ENCODE measurements at regions not wholly inside any gene's neighbourhood (a gene's known extent, or its start where the extent isn't known, plus 50 kb on each side); places are given as distances from the start of the nearest gene placed in this dataset.
"Not testable (repeated sequence)": the region's sequence is repeated elsewhere in the genome, so short reads cannot be mapped to it uniquely, and the experiment has no call there.

- not testable (repeated sequence) for H3K4me1 Mint-ChIP-seq; H3K4me3 Mint-ChIP-seq; H3K9me3 Mint-ChIP-seq; ATAC-seq; H3K36me3 Mint-ChIP-seq (ENCODE audit: low read depth); H3K27me3 Mint-ChIP-seq; H3K27ac Mint-ChIP-seq; DNase-seq
These were observed 79.2 kb upstream of the ARMCX2 start for GRCh38 chrX:101738867-101739266.

GRCh38 chrX:101738411-101738810 is 78.8 kb upstream of the ARMCX2 start:
- not testable (repeated sequence) for H3K27me3 Mint-ChIP-seq, H3K9me3 Mint-ChIP-seq, H3K4me1 Mint-ChIP-seq

GRCh38 chrX:101736651-101737050 is 77.0 kb upstream of the ARMCX2 start:
- no peaks in the 10 kb centered on the region for H3K9me3 Mint-ChIP-seq
- no peak for DNase-seq
- H3K36me3 Mint-ChIP-seq (ENCODE audit: low read depth): no peaks in the 10 kb centered on the region
- no peak for ATAC-seq
- H3K4me1 Mint-ChIP-seq: peaks cover 13% of the 10 kb centered on the region
- no peak overlapping the region for H3K4me3 Mint-ChIP-seq
- no peak overlapping the region for H3K27ac Mint-ChIP-seq
- no peaks in the 10 kb centered on the region for H3K27me3 Mint-ChIP-seq

More at GRCh38 chrX:101738411-101738810, 78.8 kb upstream of the ARMCX2 start:
- not testable (repeated sequence) for H3K36me3 Mint-ChIP-seq (ENCODE audit: low read depth); ATAC-seq; DNase-seq; H3K4me3 Mint-ChIP-seq; H3K27ac Mint-ChIP-seq

- no peak overlapping the region for H3K4me3 Mint-ChIP-seq
- H3K4me1 Mint-ChIP-seq: peaks cover 13% of the 10 kb centered on the region
- H3K36me3 Mint-ChIP-seq (ENCODE audit: low read depth): no peaks in the 10 kb centered on the region
- DNase-seq (no peak), ATAC-seq (peak; percentile 61)
- no peaks in the 10 kb centered on the region for H3K27me3 Mint-ChIP-seq
- no peak overlapping the region for H3K27ac Mint-ChIP-seq
- no peaks in the 10 kb centered on the region for H3K9me3 Mint-ChIP-seq
These were observed 73.2 kb upstream of the ARMCX2 start for GRCh38 chrX:101732870-101733269.

GRCh38 chrX:101729986-101730385 is 70.3 kb upstream of the ARMCX2 start:
- no peak overlapping the region for H3K4me3 Mint-ChIP-seq
- H3K4me1 Mint-ChIP-seq: peaks cover 13% of the 10 kb centered on the region
- no peak for ATAC-seq
- no peak for DNase-seq
- H3K27me3 Mint-ChIP-seq: peaks cover 7% of the 10 kb centered on the region
- no peak overlapping the region for H3K27ac Mint-ChIP-seq
- no peaks in the 10 kb centered on the region for H3K9me3 Mint-ChIP-seq
- H3K36me3 Mint-ChIP-seq (ENCODE audit: low read depth): no peaks in the 10 kb centered on the region
